Esophagus squamous epithelium (tissue), 5 donors: ENCODE measurements at regions not wholly inside any gene's neighbourhood (a gene's known extent, or its start where the extent isn't known, plus 50 kb on each side); places are given as distances from the start of the nearest gene placed in this dataset.

ENCODE experiments used
- DNase-seq: peaks from one replicate; lab custom pipeline; 2025; lab: John Stamatoyannopoulos, UW
- H3K27ac ChIP-seq, 4 donors: fragments of 200-600 bp; sonication (generic); one replicate each; pipeline ENCODE4 v1.5.1; 2016 to 2019; ENCODE audit warnings: mild to moderate bottlenecking in 1 of 4
- H3K27me3 ChIP-seq, 4 donors: fragments of 200-600 bp; sonication (generic); 1 replicate in 3 of 4; 2 replicates in 1 of 4; pipeline versions ENCODE4 v1.5.1 to v1.6.0; 2017 to 2021; ENCODE audit warnings: antibody characterized with exemption in 1 of 4
- H3K36me3 ChIP-seq, 3 donors: fragments of 200-600 bp; sonication (generic); one replicate each; pipeline ENCODE4 v1.5.1; 2016 to 2019
- H3K4me1 ChIP-seq, 3 donors: fragments of 200-600 bp; sonication (generic); one replicate each; pipeline ENCODE4 v1.5.1; 2017 to 2019
- H3K4me3 ChIP-seq, 4 donors: fragments of 200-600 bp; sonication (generic); 1 replicate in 3 of 4; 2 replicates in 1 of 4; pipeline ENCODE4 v1.5.1; 2016 to 2019; ENCODE audit warnings: mild to moderate bottlenecking in 2 of 4, moderate library complexity in 1 of 4
- H3K9me3 ChIP-seq, 3 donors: fragments of 200-600 bp; sonication (generic); one replicate each; pipeline ENCODE4 v1.5.1; 2016 to 2019
- CTCF ChIP-seq, 6 experiments: fragments of 450-650 bp in 4 of 6; fragments of 200-600 bp in 2 of 6; sonication (generic) in 2 of 6; IDR thresholded peaks; one replicate each; pipeline ENCODE4 v1.5.1; 2016 to 2019; ENCODE audit warnings: antibody characterized with exemption in 6 of 6, mild to moderate bottlenecking in 4 of 6, moderate library complexity in 4 of 6
- POLR2A ChIP-seq, 4 donors: fragments of 450-650 bp; IDR thresholded peaks; one replicate each; pipeline ENCODE4 v1.6.1; 2017; ENCODE audit warnings: antibody characterized with exemption in 4 of 4, mild to moderate bottlenecking in 4 of 4, moderate library complexity in 3 of 4
- WGBS, 2 donors: methylation state at CpG; one replicate each; pipeline ENCODE4 v1.1.5; 2018; 5-methylcytosine and 5-hydroxymethylcytosine counted together
- intact Hi-C: fragments of 100-400 bp; cut with DNase I; formaldehyde crosslinking; loops from one replicate; pipeline ENCODE4 v1.15.0; 2022
- donor health status: DM: yes; HTN: yes; CAD: no.

DNA sequence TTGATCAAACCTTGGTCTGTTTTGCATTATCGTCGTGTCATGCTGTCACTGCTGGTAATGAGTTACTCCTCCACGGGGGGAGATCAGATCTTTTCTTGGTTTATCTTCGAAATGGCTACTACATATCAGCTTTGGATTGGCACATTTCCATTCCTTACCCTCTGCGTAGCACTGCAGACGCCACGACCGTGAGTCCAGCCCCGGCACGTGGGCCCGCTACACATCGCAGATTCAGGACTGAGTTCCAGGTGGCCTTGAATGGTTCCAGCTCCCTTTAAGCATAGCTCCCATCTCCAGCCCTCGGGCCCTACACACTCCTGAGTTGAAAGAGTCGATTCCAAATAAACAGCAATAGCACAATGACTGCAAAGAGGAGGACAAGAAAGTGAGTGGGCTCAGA lies 238.6 kb upstream of the PFKP start:
- TF ChIP-seq CTCF (IDR thresholded peaks at IDR 0.05) (no peak), POLR2A (IDR thresholded peaks at IDR 0.05) (no peak)
- WGBS, 2 donors, result 80 to 81% methylated on average over 14 of the region's 14 CpGs
- H3K4me1 ChIP-seq, result no peaks in the 10 kb centered on the region

GRCh38 chr10:2826675-2827074 lies 240.7 kb upstream of the PFKP start:
- no peak overlapping the region for H3K4me3 ChIP-seq
- no peaks in the 10 kb centered on the region for H3K4me1 ChIP-seq
- no peaks in the 10 kb centered on the region for H3K9me3 ChIP-seq
- no peak for DNase-seq
- 44 to 66% methylated on average over 2 of the region's 2 CpGs for WGBS, 2 donors
- H3K36me3 ChIP-seq, result no peaks in the 10 kb centered on the region
- peaks cover 0 to 14% (median 0%) of the 10 kb centered on the region in 4 donors for H3K27me3 ChIP-seq
- H3K27ac ChIP-seq, result no peak overlapping the region
- TF ChIP-seq POLR2A (IDR thresholded peaks at IDR 0.05) (no peak), CTCF (IDR thresholded peaks at IDR 0.05) (no peak)
- intact Hi-C loops, result no loop called here

More for the DNA sequence above, 238.6 kb upstream of the PFKP start:
- no peaks in the 10 kb centered on the region for H3K9me3 ChIP-seq
- H3K4me3 ChIP-seq, result no peak overlapping the region
- no peak overlapping the region for H3K27ac ChIP-seq
- no peak for DNase-seq
- no peaks in the 10 kb centered on the region for H3K36me3 ChIP-seq
- peaks cover 0 to 14% (median 0%) of the 10 kb centered on the region in 4 donors for H3K27me3 ChIP-seq
- intact Hi-C loops, result no loop called here

- intact Hi-C loops, result no loop called here
- Histone ChIP-seq H3K4me1 (no peaks in the 10 kb centered on the region), H3K27me3 (peaks cover 0 to 14% (median 0%) of the 10 kb centered on the region in 4 donors), H3K4me3 (no peak overlapping the region), H3K27ac (no peak overlapping the region), H3K9me3 (no peaks in the 10 kb centered on the region), H3K36me3 (no peaks in the 10 kb centered on the region)
- 84 to 96% methylated on average over 4 of the region's 4 CpGs for WGBS, 2 donors
- no peak for DNase-seq
- no peak for TF ChIP-seq POLR2A (IDR thresholded peaks at IDR 0.05)
- TF ChIP-seq CTCF (IDR thresholded peaks at IDR 0.05), result no peak
Observed at GRCh38 chr10:2825841-2826240, 241.5 kb upstream of the PFKP start.

- intact Hi-C loops, result no loop called here
- Histone ChIP-seq H3K4me3 (peak overlapping the region in 1 of 4 donors; percentile 5), H3K27me3 (no peaks in the 10 kb centered on the region), H3K36me3 (no peaks in the 10 kb centered on the region), H3K9me3 (no peaks in the 10 kb centered on the region), H3K27ac (no peak overlapping the region), H3K4me1 (peaks cover 0 to 13% (median 0%) of the 10 kb centered on the region in 3 donors)
- TF ChIP-seq CTCF (IDR thresholded peaks at IDR 0.05) (no peak), POLR2A (IDR thresholded peaks at IDR 0.05) (no peak)
- 54 to 61% methylated on average over 17 to 19 of the region's 20 CpGs for WGBS, 2 donors
- no peak for DNase-seq
Observed at GRCh38 chr10:2817940-2818636, 249.3 kb upstream of the PFKP start.

- Histone ChIP-seq H3K9me3 (no peaks in the 10 kb centered on the region), H3K4me1 (peaks cover 0 to 13% (median 0%) of the 10 kb centered on the region in 3 donors), H3K27me3 (no peaks in the 10 kb centered on the region), H3K36me3 (no peaks in the 10 kb centered on the region), H3K27ac (no peak overlapping the region), H3K4me3 (no peak overlapping the region)
- no peak for DNase-seq
- WGBS, 2 donors, result 88 to 90% methylated on average over 3 to 7 of the region's 7 CpGs
- intact Hi-C loops, result no loop called here
- no peak for TF ChIP-seq POLR2A (IDR thresholded peaks at IDR 0.05)
- TF ChIP-seq CTCF (IDR thresholded peaks at IDR 0.05), result no peak
Observed at GRCh38 chr10:2813693-2814092, 253.7 kb upstream of the PFKP start.
